Right kidney (tissue), 1 donor: ENCODE measurements at regions not wholly inside any gene's neighbourhood (a gene's known extent, or its start where the extent isn't known, plus 50 kb on each side); places are given as distances from the start of the nearest gene placed in this dataset.
A peak's percentile ranks its signal among the peaks of the same experiment; 100 is the strongest.

Source experiments
- DNase-seq: peaks from one replicate; pipeline ENCODE4 v3.0.0-alpha.2; 2016

DNA sequence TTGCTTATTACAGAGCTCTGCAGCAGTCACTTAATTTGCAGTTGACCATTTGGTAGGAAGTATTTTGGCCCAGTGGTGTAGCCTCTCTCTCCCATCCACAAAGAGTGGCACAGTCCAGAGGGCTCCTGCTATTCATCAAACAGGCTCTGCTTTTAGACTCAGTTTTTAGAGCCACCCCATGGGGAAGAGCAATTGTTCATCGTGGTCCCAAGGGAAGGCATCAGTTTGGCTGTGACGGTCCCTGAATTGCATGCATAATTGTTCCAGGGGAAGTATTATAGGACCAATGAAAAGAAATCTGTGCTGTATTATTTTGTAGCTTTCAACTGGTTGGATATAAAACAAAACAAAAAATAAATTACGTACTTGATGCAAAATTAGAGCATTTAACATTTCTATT lies 799.0 kb downstream of the DACH1 start:
- DNase-seq = no peak

DNA sequence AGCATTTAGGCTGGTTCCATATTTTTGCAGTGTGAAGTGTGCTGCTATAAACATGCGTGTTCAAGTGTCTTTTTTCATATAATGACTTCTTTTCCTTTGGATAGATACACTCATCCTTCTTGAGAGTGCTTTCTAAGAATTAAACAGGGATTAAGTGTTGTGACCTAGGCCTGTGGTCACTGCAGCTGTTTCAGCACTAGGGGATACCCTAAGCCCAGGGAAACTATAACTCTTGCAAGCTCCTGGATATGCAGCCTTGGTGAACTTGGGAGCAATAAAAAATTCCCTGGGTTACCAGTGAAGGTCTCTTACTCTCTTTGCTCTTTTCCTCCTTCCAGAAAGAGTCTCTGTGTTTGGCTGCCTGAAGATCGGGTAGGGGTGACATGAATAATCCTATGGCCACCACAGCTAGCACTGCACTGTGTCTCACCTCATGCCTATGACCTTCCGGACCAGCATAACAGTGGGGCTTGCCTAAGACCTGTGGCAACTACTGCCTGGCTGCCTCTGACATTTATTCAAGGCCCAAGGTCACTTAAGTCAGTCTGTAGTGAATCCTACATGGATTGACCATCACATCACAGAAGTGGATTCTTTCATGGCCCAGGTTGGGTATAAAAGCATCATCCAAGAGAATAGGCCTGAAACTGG lies 799.7 kb downstream of the DACH1 start:
- peak; percentile 10 for DNase-seq

DNA sequence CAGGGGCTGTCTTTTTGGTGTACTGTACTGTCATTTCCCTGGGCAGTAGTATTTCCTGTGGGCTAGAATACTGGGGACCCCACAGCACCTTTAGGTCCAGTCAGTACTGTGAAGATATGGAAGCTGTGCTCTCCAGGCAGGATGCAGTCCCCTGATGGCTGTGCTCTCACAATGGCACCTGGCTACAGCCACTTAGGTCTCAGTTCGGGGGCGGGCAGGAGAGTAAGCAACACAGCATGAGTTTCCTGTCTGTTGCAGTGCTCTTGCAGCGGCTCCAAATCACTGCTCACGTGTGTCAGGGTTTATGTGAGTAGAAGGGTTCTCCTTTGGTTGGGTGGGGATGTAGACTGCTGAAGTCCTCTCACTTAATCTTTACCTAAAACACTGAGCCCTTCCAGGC lies 810.4 kb downstream of the DACH1 start:
- DNase-seq = no peak

DNA sequence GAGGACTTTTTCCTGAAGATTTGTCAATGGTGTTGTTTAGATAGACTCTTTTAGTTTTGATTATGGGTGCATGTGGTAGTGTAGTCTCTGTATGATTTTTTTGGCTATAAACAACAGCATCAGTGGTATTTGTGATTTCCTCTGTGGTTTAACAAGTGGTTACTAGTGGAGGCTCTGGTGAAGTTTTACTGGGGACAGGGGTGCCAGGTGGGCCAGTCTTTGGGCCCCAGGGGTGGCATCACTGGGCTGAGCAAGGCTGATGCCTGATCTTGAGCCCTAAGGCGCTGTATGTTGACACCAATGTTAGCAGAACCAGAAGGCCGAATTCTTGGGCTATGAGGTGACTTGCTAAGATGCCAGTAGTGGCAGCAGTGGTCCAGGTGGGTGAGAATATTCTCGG lies 811.4 kb downstream of the DACH1 start:
- DNase-seq = no peak

DNA sequence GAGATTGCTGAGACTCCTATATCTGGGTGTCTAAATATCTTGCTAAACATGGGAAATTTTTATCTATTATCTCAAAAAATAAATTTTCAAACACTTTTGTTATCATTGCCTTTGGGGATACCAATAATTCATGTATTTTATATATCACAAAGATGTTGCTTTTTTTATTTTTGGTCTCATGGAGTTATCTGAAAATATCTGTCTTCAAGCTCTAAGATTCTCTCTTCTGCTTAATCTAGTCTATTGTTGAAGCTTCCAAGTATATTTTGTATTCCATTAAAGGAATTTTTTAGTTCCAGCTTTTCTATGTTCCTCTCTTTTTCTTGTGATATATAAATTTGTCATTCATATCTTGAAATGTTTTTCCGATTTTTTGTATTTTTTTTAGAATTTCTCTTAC lies 812.0 kb downstream of the DACH1 start:
- DNase-seq = no peak

DNA sequence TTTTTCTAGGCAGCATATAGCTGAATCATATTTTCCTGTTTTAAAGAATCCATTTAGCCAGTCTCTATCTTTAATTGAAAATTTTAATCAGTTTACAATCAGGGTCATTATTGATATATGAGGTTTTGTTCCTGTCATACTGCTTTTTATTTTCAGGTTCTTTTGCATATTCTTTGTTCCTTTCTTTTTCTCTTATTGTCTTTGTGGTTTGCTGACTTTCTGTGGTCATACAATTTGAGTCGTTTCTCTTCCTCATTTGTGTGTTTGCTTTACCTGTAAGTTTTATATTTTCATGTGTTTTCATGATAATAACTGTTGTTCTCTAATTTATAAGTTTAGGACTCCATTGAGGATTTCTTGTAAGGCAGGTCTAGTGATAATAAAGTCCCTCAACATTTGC lies 812.6 kb downstream of the DACH1 start:
- no peak for DNase-seq

DNA sequence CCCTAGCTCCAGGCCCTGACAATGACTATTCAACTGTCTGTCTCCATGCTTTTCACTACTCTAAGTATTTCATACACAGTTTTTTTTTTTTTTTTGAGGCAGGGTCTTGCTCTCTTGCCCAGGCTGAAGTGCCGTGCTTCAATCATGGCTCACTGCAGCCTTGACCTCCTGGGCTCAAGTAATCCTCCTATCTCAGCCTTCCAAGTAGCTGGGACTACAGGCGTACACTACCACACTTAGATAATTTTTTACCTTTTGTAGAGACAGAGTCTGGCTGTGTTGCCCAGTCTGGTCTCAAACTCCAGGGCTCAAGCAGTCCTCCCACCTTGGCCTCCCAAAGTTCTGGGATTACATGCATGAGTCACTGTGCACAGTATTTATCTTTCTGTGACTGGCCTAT lies 815.4 kb downstream of the DACH1 start:
- no peak for DNase-seq

DNA sequence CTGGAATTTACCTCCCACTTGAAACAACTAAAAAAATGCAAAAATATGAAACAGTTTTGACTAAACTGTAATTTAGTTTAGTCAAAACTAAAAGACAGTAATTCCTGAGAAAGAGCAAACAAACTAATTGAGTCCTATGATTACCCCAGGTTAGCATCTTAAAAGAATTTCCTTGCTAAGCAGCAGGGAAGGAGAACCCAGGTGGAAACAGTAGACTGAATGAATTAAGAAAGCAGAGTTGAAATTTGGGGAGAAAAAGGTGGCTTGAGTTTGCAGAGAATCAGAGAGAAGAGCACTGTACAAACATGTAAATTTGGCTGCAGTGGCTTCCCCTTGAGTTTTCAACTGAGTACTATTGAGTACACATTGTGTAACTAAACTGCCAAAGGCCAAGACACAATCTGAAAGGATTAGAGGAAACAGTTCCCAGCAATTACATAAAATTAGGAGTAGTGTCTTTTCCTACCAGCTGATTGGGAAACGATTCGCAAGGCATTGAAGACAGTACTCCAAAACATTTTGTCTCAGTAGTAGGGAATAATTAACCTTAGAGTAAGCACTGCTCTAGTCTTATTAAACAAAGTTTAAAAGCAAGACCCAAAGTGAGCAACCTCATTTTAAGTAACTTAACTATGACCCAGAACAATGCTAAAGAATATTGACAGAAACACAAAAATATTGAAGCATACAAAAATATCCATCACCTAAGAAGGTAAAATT lies 820.5 kb downstream of the DACH1 start:
- DNase-seq = no peak

DNA sequence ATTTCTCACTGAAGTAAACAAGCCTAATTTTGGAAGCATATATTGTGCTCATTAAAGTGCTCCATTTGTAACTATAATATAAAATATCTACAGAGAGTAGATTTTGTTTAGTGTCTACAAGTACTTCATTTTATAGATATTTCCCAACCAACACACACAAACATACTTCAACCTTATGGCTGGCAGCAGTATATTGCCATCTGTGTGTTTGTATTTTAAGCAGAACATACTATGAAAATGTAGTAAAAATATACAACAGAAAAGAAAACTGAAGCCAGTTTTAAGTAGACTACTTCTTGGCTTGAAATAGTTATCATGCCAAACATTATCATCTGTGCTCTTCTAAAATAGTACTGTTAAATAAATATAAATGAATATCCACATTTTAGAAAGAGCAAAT lies 821.9 kb downstream of the DACH1 start:
- DNase-seq = no peak

DNA sequence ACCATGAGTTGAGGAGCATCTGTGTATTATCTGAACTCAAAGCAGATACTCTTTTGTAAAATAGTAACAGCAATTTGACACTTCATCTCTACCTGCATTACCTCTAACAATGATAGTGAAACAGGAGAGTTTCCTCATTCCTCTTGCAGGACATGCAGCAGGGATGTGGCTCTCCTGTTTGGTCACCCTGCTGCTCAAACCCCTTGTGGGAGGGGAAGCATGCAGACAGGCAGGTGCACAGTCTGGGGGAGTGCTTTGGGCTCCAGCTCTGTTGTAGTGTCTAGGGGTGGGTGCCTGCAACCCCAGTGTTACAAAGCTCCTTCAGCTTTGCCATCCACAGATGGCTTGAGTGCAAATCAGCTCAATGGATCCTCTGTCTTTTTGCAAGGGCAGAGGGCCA lies 827.6 kb downstream of the DACH1 start:
- no peak for DNase-seq

DNA sequence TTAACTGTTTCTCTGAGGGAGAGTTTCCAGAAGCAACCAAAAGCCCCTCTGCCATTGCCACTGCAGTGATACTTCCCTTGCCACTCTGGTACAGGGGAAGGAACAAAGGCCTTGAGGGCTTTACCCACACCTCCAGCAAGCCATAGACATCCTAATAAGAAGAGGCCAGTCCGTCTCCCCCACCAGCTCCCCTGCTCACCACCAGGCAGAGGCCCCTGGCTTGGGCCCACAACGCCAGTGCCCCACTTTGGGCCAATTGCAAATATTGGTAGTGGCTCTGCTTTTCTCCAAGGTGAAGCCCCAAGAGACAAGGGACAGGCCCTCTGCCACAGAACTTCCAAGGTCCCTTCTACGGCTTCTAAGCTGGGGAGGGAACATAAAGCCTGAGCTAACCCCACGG lies 833.0 kb downstream of the DACH1 start:
- DNase-seq = no peak

DNA sequence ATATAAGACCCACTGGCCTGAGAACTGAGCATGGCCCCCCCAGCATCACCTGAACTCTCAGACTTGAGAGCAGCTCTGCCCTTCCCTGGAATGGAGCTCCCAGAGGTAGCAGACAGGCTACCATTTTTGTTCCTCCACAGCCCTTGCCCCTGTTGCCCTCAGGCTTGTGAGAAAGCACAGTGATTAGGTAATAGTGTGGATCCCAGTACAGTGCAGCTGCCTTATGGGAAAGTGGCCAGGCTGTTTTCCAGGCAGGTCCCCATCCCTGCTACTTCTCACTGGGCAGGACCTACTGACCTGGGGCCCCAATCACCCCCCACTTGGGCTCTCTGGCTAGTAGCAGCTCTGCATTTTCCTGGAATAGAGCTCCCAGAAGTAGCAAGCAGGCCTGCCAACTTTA lies 834.0 kb downstream of the DACH1 start:
- DNase-seq = no peak

DNA sequence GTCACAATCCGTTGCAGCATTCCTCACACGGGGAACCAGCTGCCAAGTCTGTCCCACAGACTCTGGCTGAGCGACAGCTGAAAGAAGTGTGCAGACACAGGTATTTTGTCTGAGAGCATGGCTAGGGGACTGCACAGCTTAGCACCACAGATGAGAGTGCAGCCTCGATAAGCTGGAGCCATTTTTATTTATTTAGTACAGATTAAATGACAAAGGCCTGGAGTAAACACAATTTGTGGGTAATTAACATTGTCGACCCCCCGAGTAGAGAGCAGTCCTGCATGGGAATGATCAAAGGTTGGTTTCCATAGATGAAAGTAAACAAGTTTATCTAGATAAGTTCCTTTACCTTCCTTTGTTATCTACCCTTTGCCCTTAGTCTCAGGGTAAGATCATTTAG lies 836.2 kb downstream of the DACH1 start:
- DNase-seq = no peak

DNA sequence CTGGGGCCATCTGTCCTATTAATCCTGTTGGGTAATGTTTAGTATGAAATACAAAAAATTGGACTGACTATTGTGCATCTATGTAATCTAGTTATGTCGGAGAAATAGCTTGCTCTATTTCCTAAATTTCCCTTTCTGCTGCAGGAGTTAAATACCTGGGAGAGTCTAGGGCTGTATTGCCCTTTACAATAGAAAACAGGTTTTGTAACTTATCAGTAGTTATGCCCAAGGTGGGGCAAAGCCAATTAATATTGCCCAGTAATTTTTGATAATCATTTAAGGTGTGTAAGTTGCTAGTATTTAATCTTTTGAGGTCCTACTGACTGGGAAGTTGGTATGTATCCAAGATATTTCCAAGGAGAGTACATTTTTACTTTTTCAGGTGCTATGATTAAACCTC lies 838.1 kb downstream of the DACH1 start:
- no peak for DNase-seq

DNA sequence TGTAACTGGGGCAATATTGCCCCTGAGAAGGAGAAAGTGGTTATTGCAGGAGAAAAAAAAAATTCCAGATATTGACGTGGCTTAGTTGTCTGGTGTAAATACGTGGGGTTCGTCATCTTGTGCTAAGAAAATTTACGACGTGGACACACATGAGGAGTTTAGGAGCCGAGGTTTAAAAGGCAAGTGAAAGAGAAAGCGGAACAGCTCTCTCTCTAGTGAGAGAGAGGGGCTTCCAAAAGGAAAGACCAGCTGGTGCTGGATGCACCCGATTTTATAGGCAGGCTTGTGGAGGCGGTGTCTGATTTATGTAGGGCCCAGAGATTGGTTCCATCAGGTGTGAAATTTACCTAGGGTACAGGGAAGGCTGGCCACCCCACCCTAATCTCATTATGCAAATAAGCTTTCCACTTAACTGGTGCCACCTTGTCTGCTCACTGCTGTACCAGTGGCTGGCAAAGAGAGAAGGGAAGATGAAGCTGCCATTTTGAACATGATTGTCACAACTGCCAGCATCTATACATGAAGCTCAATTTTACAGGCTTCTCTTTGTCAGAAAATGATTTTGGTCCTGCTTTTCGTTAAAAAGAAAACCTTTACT lies 845.1 kb downstream of the DACH1 start:
- DNase-seq = peak; percentile 25

DNA sequence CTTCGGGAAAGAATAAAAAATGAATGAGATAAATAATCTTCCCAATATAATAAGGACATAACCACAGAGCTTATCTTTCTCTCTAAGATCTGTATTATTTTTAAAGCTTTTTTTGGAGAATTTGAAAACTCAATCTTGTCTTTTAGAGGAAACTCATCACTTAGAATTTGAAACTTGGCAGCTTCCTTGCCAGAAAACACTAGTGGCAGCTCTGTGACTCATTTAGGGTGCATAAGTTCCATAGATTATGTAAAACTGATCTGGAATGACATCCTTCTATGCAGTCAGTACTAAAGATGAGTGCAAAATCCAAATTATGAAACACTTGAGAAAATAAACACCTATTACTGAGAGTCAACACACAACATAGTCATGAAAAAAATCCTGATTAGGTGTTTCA lies 848.0 kb downstream of the DACH1 start:
- DNase-seq = no peak

DNA sequence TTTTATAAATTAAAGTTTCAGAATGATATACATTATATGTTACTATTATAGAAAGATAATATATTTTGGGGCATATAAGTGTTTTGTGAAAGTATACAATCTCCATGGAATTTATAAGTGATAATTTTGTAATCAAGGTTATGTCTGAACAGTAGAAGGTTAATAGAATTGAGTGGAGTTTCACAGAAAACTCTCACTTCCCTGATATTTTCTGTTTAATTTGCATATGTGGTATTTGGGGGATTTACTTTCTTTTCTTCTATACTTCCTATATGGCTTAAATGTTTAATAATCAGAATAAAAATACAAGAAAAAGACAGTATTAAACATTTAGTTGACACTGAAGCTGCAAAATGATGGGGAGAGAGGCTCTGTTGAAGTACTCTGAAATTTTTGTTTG lies 848.5 kb downstream of the DACH1 start:
- DNase-seq = no peak

DNA sequence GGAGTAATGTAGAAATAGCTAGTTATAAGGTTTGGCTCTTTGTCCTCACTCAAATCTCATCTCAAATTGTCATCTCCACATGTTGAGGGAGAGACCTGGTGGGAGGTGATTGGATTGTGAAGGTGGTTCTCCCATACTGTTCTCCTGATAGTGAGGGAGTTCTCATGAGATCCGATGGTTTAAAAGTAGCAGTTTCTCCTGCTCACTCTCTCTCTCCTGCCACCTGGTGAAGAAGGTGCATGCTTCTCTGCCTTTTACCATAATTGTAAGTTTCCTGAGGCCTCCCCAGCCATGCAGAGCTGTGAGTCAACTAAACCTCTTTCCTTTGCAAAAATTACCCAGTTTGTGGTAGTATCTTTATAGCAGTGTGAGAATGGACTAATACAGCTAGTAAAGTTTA lies 849.4 kb downstream of the DACH1 start:
- DNase-seq = no peak

DNA sequence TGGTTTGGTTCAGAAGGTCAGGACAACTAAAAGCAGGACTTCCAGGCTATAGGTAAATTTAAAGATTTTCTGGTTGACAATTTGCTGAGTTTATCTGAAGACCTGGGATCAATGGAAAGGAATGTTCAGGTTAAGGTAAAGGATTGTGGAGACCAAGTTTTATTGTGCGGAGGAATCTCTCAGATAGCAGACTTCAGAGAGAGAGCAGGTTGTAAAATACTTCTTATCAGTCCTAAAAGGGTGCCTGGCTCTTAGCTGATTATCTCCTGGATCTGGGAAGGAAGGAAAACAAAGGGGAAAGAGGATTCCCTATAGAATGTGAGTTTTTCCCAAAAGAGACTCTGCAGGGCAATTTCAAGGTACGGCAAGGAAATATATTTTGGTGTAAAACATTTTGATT lies 851.5 kb downstream of the DACH1 start:
- DNase-seq = no peak

DNA sequence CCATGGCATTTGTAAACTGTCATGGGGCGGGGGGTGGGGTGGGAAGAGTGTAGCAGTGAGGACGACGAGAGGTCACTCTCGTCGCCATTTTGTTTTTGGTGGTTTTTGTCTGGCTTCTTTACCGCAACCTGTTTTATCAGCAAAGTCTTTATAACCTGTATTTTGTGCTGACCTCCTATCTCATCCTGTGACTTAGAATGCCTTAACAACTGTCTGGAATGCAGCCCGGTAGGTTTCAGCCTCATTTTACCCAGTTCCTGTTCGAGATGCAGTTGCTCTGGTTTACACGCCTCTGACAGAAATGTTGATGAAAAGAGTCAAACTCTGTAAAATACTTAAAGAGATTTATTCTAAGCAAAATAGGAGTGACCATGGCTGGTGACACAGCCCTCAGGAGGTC lies 852.0 kb downstream of the DACH1 start:
- no peak for DNase-seq

DNA sequence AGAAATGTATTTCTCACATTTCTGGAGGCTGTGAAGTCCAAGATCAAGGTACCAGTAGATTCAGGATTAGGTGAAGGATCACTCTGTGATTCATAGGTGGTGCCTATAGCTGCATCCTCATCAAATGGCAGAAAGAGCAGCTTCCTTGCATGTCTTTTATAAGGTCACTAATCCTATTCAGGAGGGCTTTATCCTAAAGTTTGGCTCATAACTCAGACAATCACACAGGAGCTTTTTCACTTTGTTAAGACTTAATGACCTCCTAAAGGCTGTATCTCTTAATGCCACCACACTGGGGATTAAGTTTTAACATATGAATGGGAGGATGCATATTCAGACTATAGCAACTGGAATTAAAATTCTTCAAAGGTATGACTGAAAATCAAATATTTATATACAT lies 861.1 kb downstream of the DACH1 start:
- no peak for DNase-seq

DNA sequence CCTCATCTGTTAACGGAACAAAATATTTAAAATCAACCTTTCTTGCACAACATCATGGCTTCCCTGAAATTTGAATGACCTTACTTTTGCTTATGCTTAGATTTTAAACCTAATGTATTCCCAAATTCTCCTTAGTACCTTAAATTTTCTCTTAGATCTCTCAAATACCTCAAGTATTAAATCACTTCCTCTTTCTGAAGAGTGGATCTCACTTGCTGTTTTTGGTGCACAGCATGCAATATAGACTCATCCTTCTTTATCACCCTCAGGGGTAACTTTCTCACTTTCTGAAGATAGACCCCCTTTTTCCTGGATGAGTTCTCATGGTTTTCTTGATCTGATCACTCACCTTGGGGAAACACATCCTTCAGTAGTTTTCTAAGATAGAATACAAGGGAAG lies 871.7 kb downstream of the DACH1 start:
- DNase-seq = no peak

DNA sequence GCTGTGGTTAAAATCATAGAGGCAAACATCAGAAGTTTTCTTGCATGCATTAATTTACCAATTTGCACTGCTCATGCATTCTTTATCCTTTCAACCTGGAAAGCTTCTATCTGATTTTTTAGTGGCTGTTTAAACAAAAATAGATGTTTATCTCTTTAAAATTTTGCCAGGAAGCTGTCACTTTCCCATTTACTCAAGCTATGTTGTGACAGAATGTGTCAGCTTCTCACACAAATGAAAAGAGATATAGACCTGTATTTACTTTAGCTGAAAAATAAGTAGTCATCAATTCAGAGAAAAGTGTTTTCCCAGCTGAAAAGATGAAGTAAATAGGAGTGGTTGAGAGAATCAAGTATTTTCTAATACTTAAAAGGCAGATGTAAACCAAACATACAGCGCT lies 872.8 kb downstream of the DACH1 start:
- no peak for DNase-seq

DNA sequence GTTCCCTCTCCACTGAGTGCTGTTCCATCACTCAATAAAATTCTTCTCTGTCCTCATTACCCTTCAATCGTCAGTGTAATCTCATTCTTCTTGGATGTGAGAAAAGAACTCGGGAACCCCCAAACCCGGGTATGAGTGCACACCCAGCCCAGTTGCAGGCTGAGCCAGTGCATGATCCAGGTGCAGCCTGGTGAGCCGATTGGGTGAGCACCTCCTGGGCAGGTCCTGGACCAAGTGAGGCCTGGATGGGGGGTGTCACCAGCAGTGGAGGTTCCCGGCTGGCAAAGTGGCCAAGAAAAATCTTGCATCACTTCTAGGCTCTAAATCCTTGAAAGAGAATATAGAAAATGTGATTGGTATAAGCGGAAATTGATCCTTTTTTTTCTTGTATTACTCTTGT lies 878.8 kb upstream of the KLHL1 start:
- no peak for DNase-seq
